ENCODE measurements at regions not wholly inside any gene's neighbourhood (a gene's known extent, or its start where the extent isn't known, plus 50 kb on each side); places are given as distances from the start of the nearest gene placed in this dataset.
"Not testable (repeated sequence)": the region's sequence is repeated elsewhere in the genome, so short reads cannot be mapped to it uniquely, and the experiment has no call there.

DNA sequence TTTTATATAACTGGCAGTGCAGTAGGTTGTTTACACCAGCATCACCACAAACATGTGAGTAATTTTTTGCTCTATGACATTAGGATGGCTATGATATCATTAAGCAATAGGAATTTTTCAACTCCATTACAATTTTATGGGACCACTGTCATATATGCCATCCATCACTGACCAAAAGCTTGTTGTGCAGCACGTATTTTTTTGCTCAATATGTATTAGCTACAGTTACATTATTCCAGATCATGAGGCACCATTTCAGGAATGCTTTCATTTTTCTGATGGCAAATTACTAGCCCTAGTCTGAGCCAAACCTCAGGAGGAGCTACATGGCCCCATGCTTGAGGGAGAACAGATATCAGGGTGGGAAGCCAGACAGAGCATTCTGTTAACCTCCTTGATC is 56.8 kb upstream of the DCLK2 start:
- DNase-seq (ENCODE audit: low read depth in 4 of 4, low spot score in 1 of 4) = no peak

DNA sequence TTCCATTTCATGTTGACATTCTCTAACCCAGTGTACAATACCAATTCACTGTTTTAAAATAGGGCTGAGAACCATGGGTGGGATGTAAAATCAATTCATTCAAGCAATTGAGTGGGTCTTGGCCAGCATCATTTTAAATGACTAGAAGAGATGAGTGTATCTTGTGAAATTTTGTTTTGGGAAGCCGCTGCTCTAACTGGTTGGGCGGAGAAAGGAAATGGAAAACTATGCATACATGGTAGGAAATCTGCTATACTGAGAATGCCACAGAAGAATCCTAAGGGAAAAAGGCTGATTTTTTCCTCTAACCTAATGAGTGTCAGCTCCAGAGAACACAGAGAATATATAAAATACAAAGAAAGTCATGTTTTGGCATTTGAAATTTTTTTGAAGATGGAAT is 54.8 kb upstream of the DCLK2 start:
- no peak for DNase-seq (ENCODE audit: low read depth in 4 of 4, low spot score in 1 of 4)

DNA sequence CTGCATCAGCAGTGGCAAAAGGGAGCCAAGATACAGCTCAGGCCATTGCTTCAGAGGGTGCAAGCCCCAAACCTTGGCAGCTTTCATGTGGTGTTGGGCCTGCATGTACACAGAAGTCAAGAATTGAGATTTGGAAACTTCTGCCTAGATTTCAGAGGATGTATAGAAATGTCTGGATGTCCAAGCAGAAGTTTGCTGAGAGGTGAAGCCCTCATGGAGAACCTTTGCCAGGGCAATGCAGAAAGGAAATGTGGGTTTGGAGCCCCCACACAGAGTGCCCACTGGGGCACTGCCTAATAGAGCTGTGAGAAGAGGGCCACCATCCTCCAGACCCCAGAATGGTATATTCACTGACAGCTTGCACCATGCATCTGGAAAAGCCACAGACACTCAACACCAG is 51.3 kb upstream of the DCLK2 start:
- DNase-seq (ENCODE audit: low read depth in 4 of 4, low spot score in 1 of 4) = not testable (repeated sequence)

Data from stimulated activated CD4-positive, alpha-beta T cell treated with anti-CD3 and anti-CD28 coated beads, Interleukin-1b, Interleukin-23, amount 100 ng/mL, for 24 hours (primary cell).